ENCODE measurements at regions not wholly inside any gene's neighbourhood (a gene's known extent, or its start where the extent isn't known, plus 50 kb on each side); places are given as distances from the start of the nearest gene placed in this dataset.

- TF ChIP-seq, protein P1, sequence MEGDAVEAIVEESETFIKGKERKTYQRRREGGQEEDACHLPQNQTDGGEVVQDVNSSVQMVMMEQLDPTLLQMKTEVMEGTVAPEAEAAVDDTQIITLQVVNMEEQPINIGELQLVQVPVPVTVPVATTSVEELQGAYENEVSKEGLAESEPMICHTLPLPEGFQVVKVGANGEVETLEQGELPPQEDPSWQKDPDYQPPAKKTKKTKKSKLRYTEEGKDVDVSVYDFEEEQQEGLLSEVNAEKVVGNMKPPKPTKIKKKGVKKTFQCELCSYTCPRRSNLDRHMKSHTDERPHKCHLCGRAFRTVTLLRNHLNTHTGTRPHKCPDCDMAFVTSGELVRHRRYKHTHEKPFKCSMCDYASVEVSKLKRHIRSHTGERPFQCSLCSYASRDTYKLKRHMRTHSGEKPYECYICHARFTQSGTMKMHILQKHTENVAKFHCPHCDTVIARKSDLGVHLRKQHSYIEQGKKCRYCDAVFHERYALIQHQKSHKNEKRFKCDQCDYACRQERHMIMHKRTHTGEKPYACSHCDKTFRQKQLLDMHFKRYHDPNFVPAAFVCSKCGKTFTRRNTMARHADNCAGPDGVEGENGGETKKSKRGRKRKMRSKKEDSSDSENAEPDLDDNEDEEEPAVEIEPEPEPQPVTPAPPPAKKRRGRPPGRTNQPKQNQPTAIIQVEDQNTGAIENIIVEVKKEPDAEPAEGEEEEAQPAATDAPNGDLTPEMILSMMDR (IDR thresholded peaks at IDR 0.05): no peak
- no peak for TF ChIP-seq MAFK (IDR thresholded peaks at IDR 0.05; ENCODE audit: partially characterized antibody)
- TF ChIP-seq BCL3 (IDR thresholded peaks at IDR 0.05): no peak
- TF ChIP-seq RNF2 (IDR thresholded peaks at IDR 0.05; ENCODE audit: borderline replicate concordance, low read depth): no peak
- no peak for TF ChIP-seq EP300 (IDR thresholded peaks at IDR 0.05)
- TF ChIP-seq, protein P2, sequence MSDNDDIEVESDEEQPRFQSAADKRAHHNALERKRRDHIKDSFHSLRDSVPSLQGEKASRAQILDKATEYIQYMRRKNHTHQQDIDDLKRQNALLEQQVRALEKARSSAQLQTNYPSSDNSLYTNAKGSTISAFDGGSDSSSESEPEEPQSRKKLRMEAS (IDR thresholded peaks at IDR 0.05): no peak
- no peak for TF ChIP-seq RFX5 (IDR thresholded peaks at IDR 0.05)
- TF ChIP-seq RAD21 (conservative IDR thresholded peaks at IDR 0.05 in 1 of 2, IDR thresholded peaks at IDR 0.05 in 1 of 2): no peak
These were observed 262.9 kb downstream of the BCL11A start for GRCh38 chr2:60290509-60290908.

All from A549 (cell line).